ENCODE measurements at regions not wholly inside any gene's neighbourhood (a gene's known extent, or its start where the extent isn't known, plus 50 kb on each side); places are given as distances from the start of the nearest gene placed in this dataset.

DNA sequence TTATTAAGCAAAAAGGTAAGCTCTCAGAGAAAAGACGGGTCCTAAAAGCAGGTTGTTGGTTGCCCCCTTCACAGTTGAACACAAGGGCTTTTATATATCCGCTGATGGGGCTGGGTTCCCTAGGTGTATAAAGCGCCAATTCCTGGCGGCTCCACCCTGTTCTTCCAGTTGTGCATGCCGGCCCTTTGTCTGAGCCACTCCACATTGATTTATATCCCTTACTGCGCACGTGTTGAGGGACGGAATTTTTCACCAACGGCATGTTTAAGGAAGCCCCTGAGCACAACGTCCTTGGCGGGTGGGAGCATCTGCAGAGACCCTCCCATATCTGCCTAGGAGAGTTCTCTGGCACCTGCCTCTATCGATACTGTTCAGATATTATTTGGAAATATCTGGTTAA, 135.7 kb downstream of the DTHD1 start:
- 85 to 88% methylated on average over 12 of the region's 12 CpGs for WGBS, 2 donors
- no peaks in the 10 kb centered on the region for H3K9me3 ChIP-seq
- H3K4me3 ChIP-seq, result no peak overlapping the region
- no peak for TF ChIP-seq POLR2A (IDR thresholded peaks at IDR 0.05)
- TF ChIP-seq, protein P1, sequence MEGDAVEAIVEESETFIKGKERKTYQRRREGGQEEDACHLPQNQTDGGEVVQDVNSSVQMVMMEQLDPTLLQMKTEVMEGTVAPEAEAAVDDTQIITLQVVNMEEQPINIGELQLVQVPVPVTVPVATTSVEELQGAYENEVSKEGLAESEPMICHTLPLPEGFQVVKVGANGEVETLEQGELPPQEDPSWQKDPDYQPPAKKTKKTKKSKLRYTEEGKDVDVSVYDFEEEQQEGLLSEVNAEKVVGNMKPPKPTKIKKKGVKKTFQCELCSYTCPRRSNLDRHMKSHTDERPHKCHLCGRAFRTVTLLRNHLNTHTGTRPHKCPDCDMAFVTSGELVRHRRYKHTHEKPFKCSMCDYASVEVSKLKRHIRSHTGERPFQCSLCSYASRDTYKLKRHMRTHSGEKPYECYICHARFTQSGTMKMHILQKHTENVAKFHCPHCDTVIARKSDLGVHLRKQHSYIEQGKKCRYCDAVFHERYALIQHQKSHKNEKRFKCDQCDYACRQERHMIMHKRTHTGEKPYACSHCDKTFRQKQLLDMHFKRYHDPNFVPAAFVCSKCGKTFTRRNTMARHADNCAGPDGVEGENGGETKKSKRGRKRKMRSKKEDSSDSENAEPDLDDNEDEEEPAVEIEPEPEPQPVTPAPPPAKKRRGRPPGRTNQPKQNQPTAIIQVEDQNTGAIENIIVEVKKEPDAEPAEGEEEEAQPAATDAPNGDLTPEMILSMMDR (IDR thresholded peaks at IDR 0.05), result no peak
- TF ChIP-seq EP300 (IDR thresholded peaks at IDR 0.05), result no peak
- no peak for DNase-seq (ENCODE audit: low spot score in 2 of 2)
- H3K36me3 ChIP-seq, result no peaks in the 10 kb centered on the region
- H3K27me3 ChIP-seq, result no peaks in the 10 kb centered on the region
- H3K4me1 ChIP-seq, result peaks cover 0 to 4% (median 0%) of the 10 kb centered on the region in 4 donors
- H3K27ac ChIP-seq, result no peak overlapping the region

DNA sequence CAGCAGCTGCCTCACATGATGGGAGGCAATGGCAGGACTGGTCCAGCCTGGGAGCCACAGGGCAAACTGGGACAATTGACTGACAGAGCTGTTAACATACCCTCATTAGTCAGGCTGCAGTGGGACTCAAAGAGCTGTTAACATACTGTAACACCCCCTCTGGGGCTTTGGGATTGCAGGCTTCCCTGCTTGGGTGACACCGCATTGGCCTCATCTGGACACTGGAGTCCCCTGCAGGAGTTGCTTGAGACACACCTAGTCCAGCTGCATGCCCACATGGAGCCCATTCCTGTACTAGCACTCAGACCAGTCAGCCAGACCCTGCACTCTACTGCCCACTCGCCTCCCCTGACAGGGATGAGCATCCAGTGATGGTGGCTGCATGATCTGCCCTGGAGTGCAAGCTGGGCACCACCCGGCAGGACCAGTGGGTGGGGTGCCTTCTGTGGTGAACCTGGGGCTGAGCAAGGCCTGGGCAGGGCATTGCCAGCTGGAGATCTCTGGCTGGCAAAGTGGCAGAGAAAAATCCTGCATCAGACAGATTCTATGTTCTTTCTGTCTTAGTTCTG, 138.8 kb downstream of the DTHD1 start:
- Histone ChIP-seq H3K4me1 (no peaks in the 10 kb centered on the region), H3K36me3 (no peaks in the 10 kb centered on the region), H3K27me3 (no peaks in the 10 kb centered on the region), H3K9me3 (no peaks in the 10 kb centered on the region), H3K27ac (no peak overlapping the region), H3K4me3 (no peak overlapping the region)
- 86 to 90% methylated on average over 2 to 3 of the region's 3 CpGs for WGBS, 2 donors
- no peak for DNase-seq (ENCODE audit: low spot score in 2 of 2)
- TF ChIP-seq POLR2A (IDR thresholded peaks at IDR 0.05) (no peak), EP300 (IDR thresholded peaks at IDR 0.05) (no peak)
- TF ChIP-seq, protein P1 (IDR thresholded peaks at IDR 0.05), result no peak

DNA sequence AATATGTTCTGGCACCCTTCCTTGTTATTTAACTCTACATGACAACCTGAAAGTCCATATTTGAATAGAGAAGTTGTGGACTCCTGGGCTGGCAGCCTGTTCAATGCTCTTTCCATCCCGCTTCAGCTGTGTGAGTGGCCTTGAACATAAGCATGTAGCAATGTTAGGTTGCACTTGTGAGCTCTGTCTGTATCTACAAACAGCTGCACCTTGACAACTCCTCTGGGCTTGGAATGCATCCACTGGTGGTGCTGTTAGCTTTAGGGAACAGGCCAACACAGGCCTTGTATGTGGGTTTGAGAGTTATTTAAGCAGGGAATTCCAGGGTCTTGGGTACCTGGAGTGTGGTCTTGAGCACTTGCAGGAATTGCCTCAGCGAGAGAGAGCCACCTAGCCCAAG, 141.2 kb downstream of the DTHD1 start:
- Histone ChIP-seq H3K27ac (no peak overlapping the region), H3K4me1 (no peaks in the 10 kb centered on the region), H3K9me3 (no peaks in the 10 kb centered on the region), H3K27me3 (no peaks in the 10 kb centered on the region), H3K36me3 (no peaks in the 10 kb centered on the region), H3K4me3 (no peak overlapping the region)
- TF ChIP-seq EP300 (IDR thresholded peaks at IDR 0.05), result no peak
- 93 to 95% methylated on average over 2 of the region's 2 CpGs for WGBS, 2 donors
- no peak for DNase-seq (ENCODE audit: low spot score in 2 of 2)

DNA sequence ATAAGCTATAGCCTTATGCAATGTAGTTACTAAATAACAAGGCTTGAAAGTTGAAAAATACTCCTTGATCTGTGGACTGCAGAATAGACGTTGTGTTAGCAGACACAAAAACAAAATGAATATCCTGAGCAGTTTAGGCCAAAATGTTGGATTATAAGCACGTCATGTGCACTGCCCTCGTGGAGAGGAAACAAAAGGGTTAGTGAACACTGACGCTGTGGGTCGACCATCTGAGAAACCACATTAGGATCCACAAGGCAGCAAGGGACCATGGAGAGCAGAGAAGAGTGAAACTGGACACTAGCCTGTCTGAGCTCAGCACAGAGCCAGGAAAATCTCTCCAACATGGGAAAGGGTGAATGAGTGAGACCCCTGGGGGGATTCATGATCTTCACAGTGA, 145.3 kb downstream of the DTHD1 start:
- DNase-seq (ENCODE audit: low spot score in 2 of 2), result no peak
- Histone ChIP-seq H3K4me3 (no peak overlapping the region), H3K27me3 (no peaks in the 10 kb centered on the region), H3K27ac (no peak overlapping the region), H3K36me3 (no peaks in the 10 kb centered on the region), H3K4me1 (no peaks in the 10 kb centered on the region), H3K9me3 (no peaks in the 10 kb centered on the region)
- 64 to 72% methylated on average over 5 of the region's 5 CpGs for WGBS, 2 donors
- TF ChIP-seq POLR2A (IDR thresholded peaks at IDR 0.05) (no peak), EP300 (IDR thresholded peaks at IDR 0.05) (no peak)
- TF ChIP-seq, protein P1 (IDR thresholded peaks at IDR 0.05), result no peak

DNA sequence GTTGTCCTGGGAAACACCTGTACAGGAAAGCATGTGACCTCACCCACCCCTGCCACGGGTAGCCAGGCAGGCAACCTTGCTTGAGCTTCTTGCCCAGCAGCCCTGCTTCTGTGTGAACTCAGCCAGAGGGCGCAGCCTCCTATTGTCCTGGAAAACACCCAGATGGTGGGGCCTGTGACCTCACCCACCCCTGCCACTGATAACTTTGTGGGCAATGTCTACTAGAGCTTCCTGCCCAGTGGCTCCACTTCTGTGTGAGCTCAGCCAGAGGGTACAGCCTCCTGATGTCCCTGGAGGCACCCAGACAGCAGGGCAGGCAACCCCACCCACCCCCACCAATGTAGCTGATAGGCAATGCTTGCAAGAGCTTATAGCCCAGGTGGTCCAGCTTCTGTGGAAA, 146.3 kb downstream of the DTHD1 start:
- Histone ChIP-seq H3K4me3 (no peak overlapping the region), H3K4me1 (no peaks in the 10 kb centered on the region), H3K36me3 (no peaks in the 10 kb centered on the region), H3K27me3 (no peaks in the 10 kb centered on the region), H3K27ac (no peak overlapping the region), H3K9me3 (no peaks in the 10 kb centered on the region)
- no peak for DNase-seq (ENCODE audit: low spot score in 2 of 2)
- TF ChIP-seq EP300 (IDR thresholded peaks at IDR 0.05) (no peak), POLR2A (IDR thresholded peaks at IDR 0.05) (no peak)
- TF ChIP-seq, protein P1 (IDR thresholded peaks at IDR 0.05), result no peak
- 0 to 86% methylated on average over 1 to 2 of the region's 2 CpGs for WGBS, 2 donors

DNA sequence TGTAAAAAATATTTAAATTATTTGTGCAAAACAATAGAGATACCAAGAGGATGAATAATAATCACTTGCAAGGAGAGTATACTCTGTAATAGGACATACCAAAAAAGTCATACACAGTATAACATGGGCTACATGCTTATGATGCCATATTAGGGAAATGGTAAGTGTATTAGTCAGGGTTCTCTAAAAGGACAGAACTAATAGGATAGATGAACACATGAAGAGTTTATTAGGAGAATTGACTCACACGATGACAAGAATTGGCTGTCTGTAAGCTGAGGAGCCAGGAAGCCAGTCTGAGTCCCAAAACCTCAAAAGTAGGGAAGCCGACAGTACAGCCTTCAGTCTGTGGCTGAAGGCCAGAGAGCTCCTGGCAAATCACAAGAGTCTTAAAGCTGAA, 151.2 kb downstream of the DTHD1 start:
- DNase-seq (ENCODE audit: low spot score in 2 of 2), result no peak
- WGBS, 2 donors, result 40 to 86% methylated on average over 2 of the region's 2 CpGs
- no peak overlapping the region for H3K27ac ChIP-seq
- TF ChIP-seq POLR2A (IDR thresholded peaks at IDR 0.05), result no peak
- TF ChIP-seq, protein P1 (IDR thresholded peaks at IDR 0.05), result no peak
- TF ChIP-seq EP300 (IDR thresholded peaks at IDR 0.05), result no peak
- H3K4me3 ChIP-seq, result no peak overlapping the region
- peaks cover 0 to 5% (median 0%) of the 10 kb centered on the region in 4 donors for H3K9me3 ChIP-seq
- no peaks in the 10 kb centered on the region for H3K36me3 ChIP-seq
- H3K27me3 ChIP-seq, result no peaks in the 10 kb centered on the region
- no peaks in the 10 kb centered on the region for H3K4me1 ChIP-seq
